Transverse colon (tissue), 4 donors: ENCODE measurements at regions not wholly inside any gene's neighbourhood (a gene's known extent, or its start where the extent isn't known, plus 50 kb on each side); places are given as distances from the start of the nearest gene placed in this dataset.

Experiments used
- CTCF ChIP-seq, 5 experiments: fragments of 200-600 bp in 3 of 5; fragments of 450-650 bp in 2 of 5; sonication (generic) in 3 of 5; IDR thresholded peaks; 1 replicate in 2 of 5; 2 replicates in 3 of 5; pipeline ENCODE4 v1.5.1; 2016 to 2017; ENCODE audit warnings: antibody characterized with exemption in 5 of 5, inconsistent platforms in 3 of 5, mild to moderate bottlenecking in 2 of 5, moderate library complexity in 1 of 5
- EP300 ChIP-seq: sonication (generic); formaldehyde crosslinking; IDR thresholded peaks from one replicate; pipeline ENCODE4 v1.6.1; 2017; ENCODE audit warnings: antibody characterized with exemption, low read depth
- POLR2A ChIP-seq: fragments of 450-650 bp; IDR thresholded peaks from one replicate; pipeline ENCODE4 v1.6.1; 2016; ENCODE audit warnings: antibody characterized with exemption, mild to moderate bottlenecking, moderate library complexity
- POLR2AphosphoS5 ChIP-seq, 3 donors: sonication (generic); formaldehyde crosslinking; IDR thresholded peaks; one replicate each; pipeline ENCODE4 v1.6.1; 2016; ENCODE audit warnings: antibody characterized with exemption in 3 of 3

GRCh38 chr2:106334802-106335201 lies 133.4 kb downstream of the RGPD3 start:
- no peak for TF ChIP-seq CTCF (IDR thresholded peaks at IDR 0.05)
- TF ChIP-seq EP300 = no peak
- no peak for TF ChIP-seq POLR2AphosphoS5 (IDR thresholded peaks at IDR 0.05)
- TF ChIP-seq POLR2A = no peak
